Uterus (tissue), 3 donors: ENCODE measurements at regions not wholly inside any gene's neighbourhood (a gene's known extent, or its start where the extent isn't known, plus 50 kb on each side); places are given as distances from the start of the nearest gene placed in this dataset.

ENCODE experiments used
- DNase-seq, 2 donors: peaks; one replicate each; pipeline ENCODE4 v3.0.0-alpha.2; 2019 to 2020
- H3K27ac ChIP-seq, 2 donors: fragments of 200-600 bp; sonication (generic); 1 replicate in 1 of 2; 2 replicates in 1 of 2; pipeline ENCODE4 v1.5.1; 2016 to 2018
- H3K27me3 ChIP-seq, 2 donors: fragments of 200-600 bp; sonication (generic); one replicate each; pipeline ENCODE4 v1.5.1; 2018 to 2019; ENCODE audit warnings: control low read depth in 1 of 2
- H3K36me3 ChIP-seq, 2 donors: fragments of 200-600 bp; sonication (generic); one replicate each; pipeline ENCODE4 v1.5.1; 2019; ENCODE audit warnings: control low read depth in 1 of 2
- H3K4me1 ChIP-seq, 2 donors: fragments of 200-600 bp; sonication (generic); one replicate each; pipeline ENCODE4 v1.5.1; 2018 to 2019; ENCODE audit warnings: control low read depth in 1 of 2
- H3K4me3 ChIP-seq, 2 donors: fragments of 200-600 bp; sonication (generic); 1 replicate in 1 of 2; 2 replicates in 1 of 2; pipeline ENCODE4 v1.5.1; 2018 to 2019; ENCODE audit warnings: mild to moderate bottlenecking in 1 of 2
- H3K9me3 ChIP-seq, 2 donors: fragments of 200-600 bp; sonication (generic); one replicate each; pipeline ENCODE4 v1.5.1; 2019; ENCODE audit warnings: control low read depth in 1 of 2
- POLR2A ChIP-seq, 2 donors: fragments of 450-650 bp; IDR thresholded peaks; one replicate each; pipeline ENCODE4 v1.6.1; 2016; ENCODE audit warnings: antibody characterized with exemption in 2 of 2, mild to moderate bottlenecking in 1 of 2, moderate library complexity in 1 of 2
- intact Hi-C: fragments of 100-400 bp; cut with DNase I; formaldehyde crosslinking; loops from one replicate; pipeline ENCODE4 v1.15.1; 2023; ENCODE audit warnings: low total_unique reads
- TF ChIP-seq, protein P1 (sequence below), 4 experiments: fragments of 200-600 bp in 2 of 4; fragments of 450-650 bp in 2 of 4; sonication (generic) in 2 of 4; IDR thresholded peaks; one replicate each; pipeline ENCODE4 v1.5.1; 2016 to 2019; ENCODE audit warnings: antibody characterized with exemption in 4 of 4, mild to moderate bottlenecking in 2 of 4, moderate library complexity in 1 of 4
- donor health status: DM: yes; HTN: yes; CAD: no.

- Histone ChIP-seq H3K4me3 (no peak overlapping the region), H3K27me3 (no peaks in the 10 kb centered on the region), H3K4me1 (no peaks in the 10 kb centered on the region), H3K36me3 (no peaks in the 10 kb centered on the region), H3K27ac (no peak overlapping the region), H3K9me3 (no peaks in the 10 kb centered on the region)
- TF ChIP-seq POLR2A (IDR thresholded peaks at IDR 0.05) = no peak
- TF ChIP-seq, protein P1, sequence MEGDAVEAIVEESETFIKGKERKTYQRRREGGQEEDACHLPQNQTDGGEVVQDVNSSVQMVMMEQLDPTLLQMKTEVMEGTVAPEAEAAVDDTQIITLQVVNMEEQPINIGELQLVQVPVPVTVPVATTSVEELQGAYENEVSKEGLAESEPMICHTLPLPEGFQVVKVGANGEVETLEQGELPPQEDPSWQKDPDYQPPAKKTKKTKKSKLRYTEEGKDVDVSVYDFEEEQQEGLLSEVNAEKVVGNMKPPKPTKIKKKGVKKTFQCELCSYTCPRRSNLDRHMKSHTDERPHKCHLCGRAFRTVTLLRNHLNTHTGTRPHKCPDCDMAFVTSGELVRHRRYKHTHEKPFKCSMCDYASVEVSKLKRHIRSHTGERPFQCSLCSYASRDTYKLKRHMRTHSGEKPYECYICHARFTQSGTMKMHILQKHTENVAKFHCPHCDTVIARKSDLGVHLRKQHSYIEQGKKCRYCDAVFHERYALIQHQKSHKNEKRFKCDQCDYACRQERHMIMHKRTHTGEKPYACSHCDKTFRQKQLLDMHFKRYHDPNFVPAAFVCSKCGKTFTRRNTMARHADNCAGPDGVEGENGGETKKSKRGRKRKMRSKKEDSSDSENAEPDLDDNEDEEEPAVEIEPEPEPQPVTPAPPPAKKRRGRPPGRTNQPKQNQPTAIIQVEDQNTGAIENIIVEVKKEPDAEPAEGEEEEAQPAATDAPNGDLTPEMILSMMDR (IDR thresholded peaks at IDR 0.05) = no peak
- intact Hi-C loops = no loop called here
- no peak for DNase-seq
Observed at GRCh38 chr7:125431349-125431748, 501.7 kb upstream of the POT1 start.

DNA sequence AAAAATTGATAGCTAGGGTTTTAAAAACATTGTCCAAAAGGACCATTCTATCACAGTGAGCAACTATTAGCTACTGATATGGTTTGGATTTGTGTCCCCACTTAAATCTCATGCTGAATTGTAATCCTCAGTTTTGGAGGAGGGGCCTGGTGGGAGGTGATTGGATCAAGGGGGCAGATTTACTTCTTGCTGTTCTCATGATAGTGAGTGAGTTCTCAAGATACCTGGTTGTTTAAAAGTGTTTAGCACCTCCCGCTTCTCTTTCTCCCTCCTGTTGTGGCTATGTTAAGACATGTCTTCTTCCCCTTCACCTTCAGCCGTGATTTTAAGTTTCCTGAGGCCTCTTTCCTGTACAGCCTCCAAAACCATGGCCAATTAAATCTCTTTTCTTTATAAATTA lies 500.4 kb upstream of the POT1 start:
- intact Hi-C loops = no loop called here
- Histone ChIP-seq H3K36me3 (no peaks in the 10 kb centered on the region), H3K27me3 (no peaks in the 10 kb centered on the region), H3K4me3 (no peak overlapping the region), H3K9me3 (no peaks in the 10 kb centered on the region), H3K4me1 (no peaks in the 10 kb centered on the region), H3K27ac (no peak overlapping the region)
- no peak for DNase-seq
- TF ChIP-seq POLR2A (IDR thresholded peaks at IDR 0.05) = no peak
- TF ChIP-seq, protein P1 (IDR thresholded peaks at IDR 0.05) = no peak

DNA sequence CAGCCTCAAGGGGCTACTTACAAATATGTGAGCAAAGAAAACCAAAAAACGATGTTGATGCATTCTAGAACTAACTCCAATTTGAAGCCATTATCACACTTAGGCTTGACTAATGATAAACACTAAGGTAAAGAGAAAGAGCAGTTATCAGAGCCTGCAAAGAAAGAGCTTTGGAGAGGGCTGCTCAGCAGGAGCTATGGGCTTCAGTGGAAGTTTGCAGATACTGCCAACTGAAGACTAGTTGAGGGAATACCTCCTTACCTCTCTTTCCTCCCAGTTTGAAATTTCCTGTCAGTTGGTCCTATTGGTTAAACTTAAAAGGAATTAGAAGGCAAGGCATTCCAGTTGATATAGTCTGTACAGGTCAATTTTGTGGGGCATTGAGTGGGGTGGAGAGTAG lies 498.1 kb upstream of the POT1 start:
- TF ChIP-seq, protein P1 (IDR thresholded peaks at IDR 0.05) = no peak
- TF ChIP-seq POLR2A (IDR thresholded peaks at IDR 0.05) = no peak
- intact Hi-C loops = no loop called here
- Histone ChIP-seq H3K27ac (no peak overlapping the region), H3K4me3 (no peak overlapping the region), H3K27me3 (no peaks in the 10 kb centered on the region), H3K9me3 (no peaks in the 10 kb centered on the region), H3K36me3 (no peaks in the 10 kb centered on the region), H3K4me1 (no peaks in the 10 kb centered on the region)
- DNase-seq = no peak

- Histone ChIP-seq H3K4me1 (no peaks in the 10 kb centered on the region), H3K27me3 (no peaks in the 10 kb centered on the region), H3K9me3 (no peaks in the 10 kb centered on the region), H3K27ac (no peak overlapping the region), H3K4me3 (no peak overlapping the region), H3K36me3 (no peaks in the 10 kb centered on the region)
- TF ChIP-seq, protein P1 (IDR thresholded peaks at IDR 0.05) = no peak
- no peak for TF ChIP-seq POLR2A (IDR thresholded peaks at IDR 0.05)
- no peak for DNase-seq
- intact Hi-C loops = no loop called here
Observed at GRCh38 chr7:125425506-125425905, 495.9 kb upstream of the POT1 start.

- TF ChIP-seq POLR2A (IDR thresholded peaks at IDR 0.05) = no peak
- TF ChIP-seq, protein P1 (IDR thresholded peaks at IDR 0.05) = no peak
- intact Hi-C loops = no loop called here
- H3K4me1 ChIP-seq = no peaks in the 10 kb centered on the region
- no peak overlapping the region for H3K27ac ChIP-seq
- no peak overlapping the region for H3K4me3 ChIP-seq
- H3K9me3 ChIP-seq = no peaks in the 10 kb centered on the region
- H3K36me3 ChIP-seq = no peaks in the 10 kb centered on the region
- no peaks in the 10 kb centered on the region for H3K27me3 ChIP-seq
- no peak for DNase-seq
Observed at GRCh38 chr7:125424721-125425120, 495.1 kb upstream of the POT1 start.
